Neural cell (in vitro differentiated cells): ENCODE measurements at regions not wholly inside any gene's neighbourhood (a gene's known extent, or its start where the extent isn't known, plus 50 kb on each side); places are given as distances from the start of the nearest gene placed in this dataset.
"Not testable (repeated sequence)": the region's sequence is repeated elsewhere in the genome, so short reads cannot be mapped to it uniquely, and the experiment has no call there.

ENCODE experiments used
- H2AFZ ChIP-seq: fragments of 200-600, 300-800 bp; sonication (generic), shearing (Covaris generic); 2 replicates; pipeline ENCODE4 v1.6.0; 2014; ENCODE audit warnings: low read depth, mild to moderate bottlenecking, antibody characterized with exemption, low read length, moderate library complexity
- H3F3A ChIP-seq: fragments of 200-600 bp; shearing (Covaris generic); 2 replicates; pipeline ENCODE4 v1.6.1; 2016; ENCODE audit warnings: mild to moderate bottlenecking, moderate library complexity, mixed read lengths, antibody characterized with exemption, low read length; ENCODE audit not compliant: insufficient read depth, poor library complexity, severe bottlenecking
- H3K27ac ChIP-seq: fragments of 200-600, 300-800 bp; sonication (generic), shearing (Covaris generic); 2 replicates; pipeline ENCODE4 v1.5.1; 2014; ENCODE audit warnings: mild to moderate bottlenecking, low read length, moderate library complexity
- H3K27me3 ChIP-seq: fragments of 300-800, 200-600 bp; sonication (generic), shearing (Covaris generic); 2 replicates; pipeline ENCODE4 v1.6.0; 2014; ENCODE audit warnings: mild to moderate bottlenecking, low read depth, low read length, moderate library complexity; ENCODE audit not compliant: insufficient read depth
- H3K36me3 ChIP-seq: fragments of 300-800, 200-600 bp; sonication (generic), shearing (Covaris generic); 2 replicates; pipeline ENCODE4 v1.5.1; 2014; ENCODE audit warnings: mild to moderate bottlenecking, antibody characterized with exemption, low read length, moderate library complexity; ENCODE audit not compliant: insufficient read depth
- H3K4me2 ChIP-seq: fragments of 300-800, 200-600 bp; sonication (generic), shearing (Covaris generic); 2 replicates; pipeline ENCODE4 v1.6.0; 2014; ENCODE audit warnings: mild to moderate bottlenecking, low read length
- H3K4me3 ChIP-seq: fragments of 300-800, 200-600 bp; sonication (generic), shearing (Covaris generic); 2 replicates; pipeline ENCODE4 v1.5.1; 2014; ENCODE audit warnings: mild to moderate bottlenecking, low read length, moderate library complexity
- H3K79me2 ChIP-seq: fragments of 200-600 bp; shearing (Covaris generic); replicated peaks from 2 replicates; pipeline ENCODE4 v1.6.0; 2014; ENCODE audit warnings: mild to moderate bottlenecking, low read length, moderate library complexity; ENCODE audit not compliant: insufficient read depth
- H3K9ac ChIP-seq: fragments of 300-800, 200-600 bp; sonication (generic), shearing (Covaris generic); 2 replicates; pipeline ENCODE4 v1.6.1; 2016; ENCODE audit warnings: mild to moderate bottlenecking, low read length, mixed read lengths
- H3K9me2 ChIP-seq: fragments of 200-600 bp; shearing (Covaris generic); 2 replicates; pipeline ENCODE4 v1.6.1; 2016; ENCODE audit warnings: mild to moderate bottlenecking, low read length, mixed read lengths; ENCODE audit not compliant: insufficient read depth
- H3K9me3 ChIP-seq: fragments of 200-600, 300-800 bp; sonication (generic), shearing (Covaris generic); 2 replicates; pipeline ENCODE4 v1.6.1; 2016; ENCODE audit warnings: mild to moderate bottlenecking, mixed run types, low read length, moderate library complexity, mixed read lengths
- H4K20me1 ChIP-seq: fragments of 200-600 bp; shearing (Covaris generic); 2 replicates; pipeline ENCODE4 v1.6.1; 2016; ENCODE audit warnings: mild to moderate bottlenecking, mixed run types; ENCODE audit not compliant: insufficient read depth
- CTCF ChIP-seq: fragments of 450-650 bp; IDR thresholded peaks from 2 replicates; pipeline ENCODE4 v1.5.1; 2014; ENCODE audit warnings: antibody characterized with exemption, mild to moderate bottlenecking, moderate library complexity; ENCODE audit not compliant: poor library complexity, severe bottlenecking
- EP300 ChIP-seq: fragments of 450-650 bp; conservative IDR thresholded peaks from 2 replicates; pipeline ENCODE4 v1.6.1; 2014; ENCODE audit warnings: antibody characterized with exemption, mild to moderate bottlenecking, moderate library complexity; ENCODE audit not compliant: poor library complexity, severe bottlenecking
- EZH2 ChIP-seq: fragments of 200-600, 300-800 bp; shearing (Covaris generic), sonication (generic); IDR thresholded peaks from 2 replicates; pipeline ENCODE4 v1.6.1; 2014; ENCODE audit warnings: antibody characterized with exemption, low read length, borderline replicate concordance, mild to moderate bottlenecking; ENCODE audit not compliant: insufficient read depth, poor library complexity, severe bottlenecking
- MXI1 ChIP-seq: fragments of 450-650 bp; conservative IDR thresholded peaks from 2 replicates; pipeline ENCODE4 v1.6.1; 2014; ENCODE audit warnings: antibody characterized with exemption, mild to moderate bottlenecking; ENCODE audit not compliant: poor library complexity, severe bottlenecking
- POLR2AphosphoS5 ChIP-seq: IDR thresholded peaks from 2 replicates; pipeline ENCODE4 v1.6.1; 2012
- RAD21 ChIP-seq: fragments of 450-650 bp; conservative IDR thresholded peaks from 2 replicates; pipeline ENCODE4 v1.6.1; 2014; ENCODE audit warnings: antibody characterized with exemption, mild to moderate bottlenecking, moderate library complexity
- REST ChIP-seq: IDR thresholded peaks from 2 replicates; pipeline ENCODE4 v1.6.1; 2012; ENCODE audit warnings: borderline replicate concordance
- SMC3 ChIP-seq: fragments of 450-650 bp; conservative IDR thresholded peaks from 2 replicates; pipeline ENCODE4 v1.6.1; 2014; ENCODE audit warnings: antibody characterized with exemption, mild to moderate bottlenecking, moderate library complexity; ENCODE audit not compliant: poor library complexity
- TAF1 ChIP-seq: IDR thresholded peaks from 2 replicates; pipeline ENCODE4 v1.6.1; 2012; ENCODE audit warnings: low read depth

GRCh38 chr13:90846936-90847335, 500.6 kb upstream of the MIR17HG start:
- Histone ChIP-seq H3K79me2 (no peaks in the 10 kb centered on the region), H2AFZ (no peak overlapping the region), H3K27me3 (no peaks in the 10 kb centered on the region), H3K4me3 (no peak overlapping the region), H3K4me2 (no peak overlapping the region), H3K36me3 (no peaks in the 10 kb centered on the region), H3K9me2 (no peaks in the 10 kb centered on the region), H3K9me3 (no peaks in the 10 kb centered on the region), H3K9ac (no peak overlapping the region), H4K20me1 (no peaks in the 10 kb centered on the region), H3F3A (no peaks in the 10 kb centered on the region), H3K27ac (no peak overlapping the region)
- TF ChIP-seq MXI1 (no peak), RAD21 (no peak), CTCF (no peak), POLR2AphosphoS5 (no peak), EP300 (no peak), EZH2 (no peak), TAF1 (no peak), SMC3 (no peak), REST (no peak)

- not testable (repeated sequence) for H3K27ac ChIP-seq, H3K27me3 ChIP-seq, H3K4me2 ChIP-seq, H3F3A ChIP-seq, H2AFZ ChIP-seq, H3K79me2 ChIP-seq, H3K9me3 ChIP-seq, H3K9me2 ChIP-seq, H4K20me1 ChIP-seq, H3K9ac ChIP-seq, H3K36me3 ChIP-seq, H3K4me3 ChIP-seq
Measured at GRCh38 chr13:90853666-90854065, 493.8 kb upstream of the MIR17HG start.

- Histone ChIP-seq H3K27me3 (no peaks in the 10 kb centered on the region), H3K36me3 (no peaks in the 10 kb centered on the region), H3F3A (no peaks in the 10 kb centered on the region), H3K79me2 (no peaks in the 10 kb centered on the region), H3K4me2 (no peak overlapping the region), H3K9me2 (no peaks in the 10 kb centered on the region), H3K4me3 (no peak overlapping the region), H4K20me1 (no peaks in the 10 kb centered on the region), H3K27ac (no peak overlapping the region), H3K9ac (no peak overlapping the region), H3K9me3 (no peaks in the 10 kb centered on the region), H2AFZ (no peak overlapping the region)
- TF ChIP-seq POLR2AphosphoS5 (no peak), MXI1 (no peak), CTCF (no peak), SMC3 (no peak), TAF1 (no peak), REST (no peak), RAD21 (no peak), EP300 (no peak), EZH2 (no peak)
Measured at GRCh38 chr13:90857921-90858320, 489.6 kb upstream of the MIR17HG start.
